ENCODE measurements at regions not wholly inside any gene's neighbourhood (a gene's known extent, or its start where the extent isn't known, plus 50 kb on each side); places are given as distances from the start of the nearest gene placed in this dataset.
"Not testable (repeated sequence)": the region's sequence is repeated elsewhere in the genome, so short reads cannot be mapped to it uniquely, and the experiment has no call there.

GRCh38 chr1:79230751-79231150, 224.2 kb upstream of the ADGRL4 start:
- H3K27ac ChIP-seq (ENCODE audit: low read length); H3K79me2 ChIP-seq (ENCODE audit: low read length); H3K4me1 ChIP-seq (ENCODE audit: low read length); H4K20me1 ChIP-seq (ENCODE audit: insufficient read depth, low read depth, low read length); H3K9me2 ChIP-seq (replicated peaks; ENCODE audit: insufficient read depth, low read length); H3K27me3 ChIP-seq (ENCODE audit: low read length); H2AFZ ChIP-seq (ENCODE audit: low read length); H3K4me2 ChIP-seq (ENCODE audit: low read depth, low read length, poor library complexity, severe bottlenecking); DNase-seq; H3K4me3 ChIP-seq (ENCODE audit: low read length); H3K9ac ChIP-seq (ENCODE audit: low read length); H3K36me3 ChIP-seq (ENCODE audit: insufficient read depth, low read length): not testable (repeated sequence)
- peaks cover 13% of the 10 kb centered on the region for H3K9me3 ChIP-seq (ENCODE audit: low read length)

GRCh38 chr1:79226963-79227362, 220.4 kb upstream of the ADGRL4 start:
- Histone ChIP-seq H3K9ac (ENCODE audit: low read length) (no peak overlapping the region), H3K36me3 (ENCODE audit: insufficient read depth, low read length) (no peaks in the 10 kb centered on the region), H3K9me3 (ENCODE audit: low read length) (peaks cover 11% of the 10 kb centered on the region), H3K27ac (ENCODE audit: low read length) (no peak overlapping the region), H2AFZ (ENCODE audit: low read length) (no peak overlapping the region), H3K4me2 (ENCODE audit: low read depth, low read length, poor library complexity, severe bottlenecking) (no peak overlapping the region), H3K79me2 (ENCODE audit: low read length) (no peaks in the 10 kb centered on the region), H3K4me3 (ENCODE audit: low read length) (no peak overlapping the region), H3K27me3 (ENCODE audit: low read length) (no peaks in the 10 kb centered on the region), H3K4me1 (ENCODE audit: low read length) (no peaks in the 10 kb centered on the region), H4K20me1 (ENCODE audit: insufficient read depth, low read depth, low read length) (no peaks in the 10 kb centered on the region), H3K9me2 (replicated peaks; ENCODE audit: insufficient read depth, low read length) (no peaks in the 10 kb centered on the region)
- DNase-seq: no peak

GRCh38 chr1:79224537-79224936, 218.0 kb upstream of the ADGRL4 start:
- H3K4me2 ChIP-seq (ENCODE audit: low read depth, low read length, poor library complexity, severe bottlenecking): no peak overlapping the region
- no peak overlapping the region for H3K27ac ChIP-seq (ENCODE audit: low read length)
- H3K9me2 ChIP-seq (replicated peaks; ENCODE audit: insufficient read depth, low read length): no peaks in the 10 kb centered on the region
- no peaks in the 10 kb centered on the region for H3K36me3 ChIP-seq (ENCODE audit: insufficient read depth, low read length)
- no peak overlapping the region for H3K4me3 ChIP-seq (ENCODE audit: low read length)
- no peak for DNase-seq
- H3K27me3 ChIP-seq (ENCODE audit: low read length): no peaks in the 10 kb centered on the region
- H3K9ac ChIP-seq (ENCODE audit: low read length): no peak overlapping the region
- H4K20me1 ChIP-seq (ENCODE audit: insufficient read depth, low read depth, low read length): no peaks in the 10 kb centered on the region
- no peaks in the 10 kb centered on the region for H3K79me2 ChIP-seq (ENCODE audit: low read length)
- no peaks in the 10 kb centered on the region for H3K4me1 ChIP-seq (ENCODE audit: low read length)
- no peak overlapping the region for H2AFZ ChIP-seq (ENCODE audit: low read length)
- H3K9me3 ChIP-seq (ENCODE audit: low read length): peaks cover 11% of the 10 kb centered on the region

- Histone ChIP-seq H3K4me1 (ENCODE audit: low read length) (no peaks in the 10 kb centered on the region), H3K27me3 (ENCODE audit: low read length) (no peaks in the 10 kb centered on the region), H3K9ac (ENCODE audit: low read length) (no peak overlapping the region), H3K79me2 (ENCODE audit: low read length) (no peaks in the 10 kb centered on the region), H3K9me3 (ENCODE audit: low read length) (peaks cover 6% of the 10 kb centered on the region; the same call in 1 of the 2 replicates), H3K36me3 (ENCODE audit: insufficient read depth, low read length) (no peaks in the 10 kb centered on the region), H3K9me2 (replicated peaks; ENCODE audit: insufficient read depth, low read length) (no peaks in the 10 kb centered on the region; the same call in 1 of the 2 replicates), H3K27ac (ENCODE audit: low read length) (no peak overlapping the region), H4K20me1 (ENCODE audit: insufficient read depth, low read depth, low read length) (no peaks in the 10 kb centered on the region), H3K4me3 (ENCODE audit: low read length) (no peak overlapping the region), H2AFZ (ENCODE audit: low read length) (no peak overlapping the region), H3K4me2 (ENCODE audit: low read depth, low read length, poor library complexity, severe bottlenecking) (no peak overlapping the region)
- DNase-seq: no peak
Observed at GRCh38 chr1:79220509-79220908, 214.0 kb upstream of the ADGRL4 start.

- no peaks in the 10 kb centered on the region for H3K27me3 ChIP-seq (ENCODE audit: low read length)
- no peak overlapping the region for H2AFZ ChIP-seq (ENCODE audit: low read length)
- H4K20me1 ChIP-seq (ENCODE audit: insufficient read depth, low read depth, low read length): no peaks in the 10 kb centered on the region
- no peak for DNase-seq
- no peaks in the 10 kb centered on the region for H3K79me2 ChIP-seq (ENCODE audit: low read length)
- H3K4me3 ChIP-seq (ENCODE audit: low read length): no peak overlapping the region
- H3K9me2 ChIP-seq (replicated peaks; ENCODE audit: insufficient read depth, low read length): no peaks in the 10 kb centered on the region; the same call in 1 of the 2 replicates
- no peak overlapping the region for H3K4me2 ChIP-seq (ENCODE audit: low read depth, low read length, poor library complexity, severe bottlenecking)
- no peak overlapping the region for H3K27ac ChIP-seq (ENCODE audit: low read length)
- no peaks in the 10 kb centered on the region for H3K4me1 ChIP-seq (ENCODE audit: low read length)
- no peak overlapping the region for H3K9ac ChIP-seq (ENCODE audit: low read length)
- peaks cover 11% of the 10 kb centered on the region; the same call in 1 of the 2 replicates for H3K9me3 ChIP-seq (ENCODE audit: low read length)
- no peaks in the 10 kb centered on the region for H3K36me3 ChIP-seq (ENCODE audit: insufficient read depth, low read length)
Observed at GRCh38 chr1:79215311-79215710, 208.8 kb upstream of the ADGRL4 start.

- Histone ChIP-seq H3K4me2 (ENCODE audit: low read depth, low read length, poor library complexity, severe bottlenecking) (no peak overlapping the region), H3K27me3 (ENCODE audit: low read length) (no peaks in the 10 kb centered on the region), H3K4me3 (ENCODE audit: low read length) (no peak overlapping the region), H4K20me1 (ENCODE audit: insufficient read depth, low read depth, low read length) (no peaks in the 10 kb centered on the region), H3K9ac (ENCODE audit: low read length) (no peak overlapping the region), H3K27ac (ENCODE audit: low read length) (no peak overlapping the region), H3K36me3 (ENCODE audit: insufficient read depth, low read length) (no peaks in the 10 kb centered on the region), H3K9me3 (ENCODE audit: low read length) (peaks cover 11% of the 10 kb centered on the region; the same call in 1 of the 2 replicates), H3K4me1 (ENCODE audit: low read length) (no peaks in the 10 kb centered on the region), H2AFZ (ENCODE audit: low read length) (no peak overlapping the region), H3K9me2 (replicated peaks; ENCODE audit: insufficient read depth, low read length) (no peaks in the 10 kb centered on the region), H3K79me2 (ENCODE audit: low read length) (no peaks in the 10 kb centered on the region)
- DNase-seq: no peak
Observed at GRCh38 chr1:79207786-79208185, 201.3 kb upstream of the ADGRL4 start.

- H3K36me3 ChIP-seq (ENCODE audit: insufficient read depth, low read length): no peaks in the 10 kb centered on the region
- no peak for DNase-seq
- H3K9me2 ChIP-seq (replicated peaks; ENCODE audit: insufficient read depth, low read length): no peaks in the 10 kb centered on the region
- no peaks in the 10 kb centered on the region for H4K20me1 ChIP-seq (ENCODE audit: insufficient read depth, low read depth, low read length)
- no peak overlapping the region for H3K9ac ChIP-seq (ENCODE audit: low read length)
- no peaks in the 10 kb centered on the region for H3K27me3 ChIP-seq (ENCODE audit: low read length)
- no peak overlapping the region for H3K4me3 ChIP-seq (ENCODE audit: low read length)
- no peaks in the 10 kb centered on the region for H3K4me1 ChIP-seq (ENCODE audit: low read length)
- H2AFZ ChIP-seq (ENCODE audit: low read length): no peak overlapping the region
- H3K27ac ChIP-seq (ENCODE audit: low read length): no peak overlapping the region
- no peak overlapping the region for H3K4me2 ChIP-seq (ENCODE audit: low read depth, low read length, poor library complexity, severe bottlenecking)
- H3K9me3 ChIP-seq (ENCODE audit: low read length): peaks cover 13% of the 10 kb centered on the region; the same call in 1 of the 2 replicates
- H3K79me2 ChIP-seq (ENCODE audit: low read length): no peaks in the 10 kb centered on the region
Observed at GRCh38 chr1:79207331-79207730, 200.8 kb upstream of the ADGRL4 start.

- no peaks in the 10 kb centered on the region for H3K4me1 ChIP-seq (ENCODE audit: low read length)
- H3K4me2 ChIP-seq (ENCODE audit: low read depth, low read length, poor library complexity, severe bottlenecking): no peak overlapping the region
- no peak for DNase-seq
- no peak overlapping the region for H3K4me3 ChIP-seq (ENCODE audit: low read length)
- peaks cover 14% of the 10 kb centered on the region; the same call in 1 of the 2 replicates for H3K9me3 ChIP-seq (ENCODE audit: low read length)
- H3K27me3 ChIP-seq (ENCODE audit: low read length): no peaks in the 10 kb centered on the region
- H2AFZ ChIP-seq (ENCODE audit: low read length): no peak overlapping the region
- H3K9ac ChIP-seq (ENCODE audit: low read length): no peak overlapping the region
- H3K27ac ChIP-seq (ENCODE audit: low read length): no peak overlapping the region
- H4K20me1 ChIP-seq (ENCODE audit: insufficient read depth, low read depth, low read length): no peaks in the 10 kb centered on the region
- no peaks in the 10 kb centered on the region for H3K36me3 ChIP-seq (ENCODE audit: insufficient read depth, low read length)
- H3K79me2 ChIP-seq (ENCODE audit: low read length): no peaks in the 10 kb centered on the region
- H3K9me2 ChIP-seq (replicated peaks; ENCODE audit: insufficient read depth, low read length): no peaks in the 10 kb centered on the region
Observed at GRCh38 chr1:79204779-79205479, 198.4 kb upstream of the ADGRL4 start.
